ENCODE measurements at regions not wholly inside any gene's neighbourhood (a gene's known extent, or its start where the extent isn't known, plus 50 kb on each side); places are given as distances from the start of the nearest gene placed in this dataset.

- TF ChIP-seq CTCF (IDR thresholded peaks at IDR 0.05) = no peak
- Histone ChIP-seq H3K9me3 (no peaks in the 10 kb centered on the region), H3K4me3 (no peak overlapping the region), H3K4me1 (no peaks in the 10 kb centered on the region), H3K27me3 (ENCODE audit: low read depth) (no peaks in the 10 kb centered on the region), H3K36me3 (no peaks in the 10 kb centered on the region), H3K27ac (no peak overlapping the region)
- DNase-seq (no peak), ATAC-seq (no peak)
- intact Hi-C loops (cut with DNase I) = no loop called here
Measured at GRCh38 chr2:66059332-66059731, 375.6 kb upstream of the MEIS1 start.

- Histone ChIP-seq H3K4me1 (no peaks in the 10 kb centered on the region), H3K9me3 (no peaks in the 10 kb centered on the region), H3K36me3 (no peaks in the 10 kb centered on the region), H3K27ac (no peak overlapping the region), H3K27me3 (ENCODE audit: low read depth) (no peaks in the 10 kb centered on the region), H3K4me3 (no peak overlapping the region)
- ATAC-seq (no peak), DNase-seq (no peak)
- TF ChIP-seq CTCF (IDR thresholded peaks at IDR 0.05) = no peak
- intact Hi-C loops (cut with DNase I) = no loop called here
Measured at GRCh38 chr2:66058675-66059074, 376.2 kb upstream of the MEIS1 start.

- no peaks in the 10 kb centered on the region for H3K36me3 ChIP-seq
- DNase-seq (no peak), ATAC-seq (no peak)
- H3K4me1 ChIP-seq = no peaks in the 10 kb centered on the region
- intact Hi-C loops (cut with DNase I) = no loop called here
- no peak for TF ChIP-seq CTCF (IDR thresholded peaks at IDR 0.05)
- no peaks in the 10 kb centered on the region for H3K27me3 ChIP-seq (ENCODE audit: low read depth)
- no peak overlapping the region for H3K27ac ChIP-seq
- no peaks in the 10 kb centered on the region for H3K9me3 ChIP-seq
- no peak overlapping the region for H3K4me3 ChIP-seq
Measured at GRCh38 chr2:66057844-66058243, 377.1 kb upstream of the MEIS1 start.

- intact Hi-C loops (cut with DNase I) = no loop called here
- no peak overlapping the region for H3K4me3 ChIP-seq
- no peaks in the 10 kb centered on the region for H3K27me3 ChIP-seq (ENCODE audit: low read depth)
- no peak for DNase-seq
- no peak overlapping the region for H3K27ac ChIP-seq
- no peak for TF ChIP-seq CTCF (IDR thresholded peaks at IDR 0.05)
- H3K4me1 ChIP-seq = no peaks in the 10 kb centered on the region
- H3K36me3 ChIP-seq = no peaks in the 10 kb centered on the region
- H3K9me3 ChIP-seq = no peaks in the 10 kb centered on the region
- no peak for ATAC-seq
Measured at GRCh38 chr2:66050392-66050791, 384.5 kb upstream of the MEIS1 start.

GRCh38 chr2:66048667-66049066, 386.3 kb upstream of the MEIS1 start:
- no peak for TF ChIP-seq CTCF (IDR thresholded peaks at IDR 0.05)
- ATAC-seq (no peak), DNase-seq (no peak)
- H3K4me3 ChIP-seq = no peak overlapping the region
- H3K36me3 ChIP-seq = no peaks in the 10 kb centered on the region
- intact Hi-C loops (cut with DNase I) = no loop called here
- no peak overlapping the region for H3K27ac ChIP-seq
- H3K4me1 ChIP-seq = no peaks in the 10 kb centered on the region
- no peaks in the 10 kb centered on the region for H3K27me3 ChIP-seq (ENCODE audit: low read depth)
- H3K9me3 ChIP-seq = no peaks in the 10 kb centered on the region

Measured in lower lobe of right lung (tissue), 2 donors.